Adrenal gland (tissue), 9 donors: ENCODE measurements at regions not wholly inside any gene's neighbourhood (a gene's known extent, or its start where the extent isn't known, plus 50 kb on each side); places are given as distances from the start of the nearest gene placed in this dataset.

Source experiments
- DNase-seq, 7 donors: peaks; one replicate each; pipeline ENCODE4 v3.0.0-alpha.2; 2019 to 2020
- H3K27ac ChIP-seq, 5 donors: fragments of 200-600 bp; sonication (generic) in 4 of 5; 1 replicate in 3 of 5; 2 replicates in 2 of 5; pipeline versions ENCODE4 v1.5.1 to v1.8.0; 2016 to 2020; ENCODE audit warnings: mild to moderate bottlenecking in 1 of 5
- H3K27me3 ChIP-seq: fragments of 200-600 bp; 2 replicates; pipeline ENCODE4 v1.8.0; 2021
- H3K36me3 ChIP-seq, 2 donors: fragments of 200-600 bp; replicated peaks in 1 of 2; 1 replicate in 1 of 2; 2 replicates in 1 of 2; pipeline versions ENCODE4 v1.5.1 to v1.8.0; 2018 to 2022
- H3K4me1 ChIP-seq, 2 donors: fragments of 200-600 bp; replicated peaks in 1 of 2; 1 replicate in 1 of 2; 2 replicates in 1 of 2; pipeline versions ENCODE4 v1.5.1 to v1.8.0; 2018 to 2021
- H3K4me3 ChIP-seq, 4 donors: fragments of 200-600 bp; sonication (generic) in 3 of 4; one replicate each; pipeline ENCODE4 v1.5.1; 2016 to 2018
- H3K9me3 ChIP-seq, 3 donors: fragments of 200-600 bp; sonication (generic) in 1 of 3; replicated peaks in 1 of 3; 1 replicate in 2 of 3; 2 replicates in 1 of 3; pipeline versions ENCODE4 v1.5.1 to v1.8.0; 2016 to 2021
- CTCF ChIP-seq, 6 experiments: fragments of 450-650 bp in 4 of 6; fragments of 200-600 bp in 2 of 6; sonication (generic) in 1 of 6; IDR thresholded peaks; 1 replicate in 5 of 6; 2 replicates in 1 of 6; pipeline versions ENCODE4 v1.5.1 to v1.8.0; 2016 to 2021; ENCODE audit warnings: antibody characterized with exemption in 6 of 6, mild to moderate bottlenecking in 2 of 6, moderate library complexity in 1 of 6
- POLR2A ChIP-seq, 2 donors: fragments of 450-650 bp; IDR thresholded peaks; one replicate each; pipeline ENCODE4 v1.6.1; 2017; ENCODE audit warnings: antibody characterized with exemption in 2 of 2, mild to moderate bottlenecking in 2 of 2, moderate library complexity in 1 of 2
- WGBS, 4 donors: extraction: QIAGEN DNeasy Blood & Tissue Kit in 2 of 4; methylation state at CpG; one replicate each; pipeline versions ENCODE4 v1.1.5 to v1.1.7; 2013 to 2017; 5-methylcytosine and 5-hydroxymethylcytosine counted together
- intact Hi-C, 2 donors: fragments of 100-400 bp; cut with DNase I; formaldehyde crosslinking; loops; one replicate each; pipeline versions ENCODE4 v1.14.1 to v1.15.0; 2022 to 2023
- donor health status: healthy with polysubstance abuse.
- donor health status: Bipolar disorder and iron deficiency.
- donor health status: DM: yes; HTN: yes; CAD: no.
- donor health status: DM: no; HTN: no; CAD: no.
- donor health status: DM: no; HTN: no; CAD: no.

DNA sequence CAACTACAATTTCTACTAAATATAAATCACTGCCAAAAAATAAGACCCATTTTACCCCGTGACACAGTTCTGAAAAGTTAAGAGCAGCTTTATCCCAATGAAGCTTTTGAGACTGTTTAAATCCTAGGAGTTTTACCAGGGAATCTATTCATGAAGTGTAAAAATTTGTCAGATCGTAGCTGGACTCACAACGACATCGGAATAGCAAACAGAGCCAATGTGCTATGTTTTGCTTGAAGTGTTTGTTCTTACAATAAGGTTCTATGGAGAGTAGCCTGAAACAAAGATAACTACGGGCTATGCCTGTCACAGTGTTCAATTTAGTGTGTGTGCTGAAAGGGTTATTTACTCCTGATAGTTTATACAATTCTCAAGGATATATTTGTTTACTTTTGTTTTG is 78.5 kb upstream of the L3MBTL4 start:
- intact Hi-C loops: no loop called here
- TF ChIP-seq CTCF (IDR thresholded peaks at IDR 0.05) (no peak), POLR2A (IDR thresholded peaks at IDR 0.05) (no peak)
- WGBS, 4 donors: 74 to 78% (median 77%) methylated on average over 5 of the region's 5 CpGs
- H3K9me3 ChIP-seq: no peaks in the 10 kb centered on the region
- DNase-seq: no peak
- H3K27me3 ChIP-seq: no peaks in the 10 kb centered on the region
- no peak overlapping the region for H3K27ac ChIP-seq
- H3K36me3 ChIP-seq: no peaks in the 10 kb centered on the region
- H3K4me3 ChIP-seq: no peak overlapping the region
- H3K4me1 ChIP-seq: no peaks in the 10 kb centered on the region

DNA sequence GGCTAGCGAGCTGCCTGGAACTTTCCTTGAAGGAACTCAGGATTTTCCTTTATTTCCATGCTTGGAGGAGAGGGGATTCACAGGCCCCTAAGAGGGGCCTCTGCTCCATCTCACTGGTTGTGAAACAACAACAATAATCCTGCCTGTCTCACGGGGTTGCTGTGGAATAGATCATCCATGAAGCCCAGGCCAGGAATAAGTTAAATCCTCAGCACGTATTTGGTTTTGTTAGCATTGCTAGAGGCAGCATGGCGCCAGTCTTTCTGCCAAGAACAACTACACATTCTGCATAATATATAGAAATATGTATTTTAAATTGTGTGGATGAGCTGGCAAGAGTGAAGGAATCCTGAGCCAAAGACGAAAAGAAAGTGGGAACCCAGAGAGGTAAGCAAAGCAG is 80.8 kb upstream of the L3MBTL4 start:
- Histone ChIP-seq H3K36me3 (no peaks in the 10 kb centered on the region), H3K4me3 (no peak overlapping the region), H3K27me3 (no peaks in the 10 kb centered on the region), H3K4me1 (no peaks in the 10 kb centered on the region), H3K9me3 (no peaks in the 10 kb centered on the region), H3K27ac (no peak overlapping the region)
- 73 to 85% (median 81%) methylated on average over 5 of the region's 5 CpGs for WGBS, 4 donors
- no peak for DNase-seq
- TF ChIP-seq CTCF (IDR thresholded peaks at IDR 0.05) (no peak), POLR2A (IDR thresholded peaks at IDR 0.05) (no peak)
- intact Hi-C loops: no loop called here

- WGBS, 4 donors: 64 to 77% (median 70%) methylated on average over 4 of the region's 4 CpGs
Measured at GRCh38 chr18:6497543-6497942, 82.8 kb upstream of the L3MBTL4 start.

GRCh38 chr18:6498289-6498856 is 83.7 kb upstream of the L3MBTL4 start:
- no peak for DNase-seq
- Histone ChIP-seq H3K4me3 (no peak overlapping the region), H3K4me1 (no peaks in the 10 kb centered on the region), H3K27ac (no peak overlapping the region), H3K27me3 (no peaks in the 10 kb centered on the region), H3K9me3 (no peaks in the 10 kb centered on the region), H3K36me3 (no peaks in the 10 kb centered on the region)
- TF ChIP-seq CTCF (IDR thresholded peaks at IDR 0.05) (no peak), POLR2A (IDR thresholded peaks at IDR 0.05) (no peak)
- WGBS, 4 donors: 25 to 60% (median 50%) methylated on average over 2 of the region's 2 CpGs
- intact Hi-C loops: no loop called here

More at GRCh38 chr18:6497543-6497942, 82.8 kb upstream of the L3MBTL4 start:
- Histone ChIP-seq H3K27ac (no peak overlapping the region), H3K27me3 (no peaks in the 10 kb centered on the region), H3K36me3 (no peaks in the 10 kb centered on the region), H3K4me1 (no peaks in the 10 kb centered on the region), H3K4me3 (no peak overlapping the region), H3K9me3 (no peaks in the 10 kb centered on the region)
- no peak for DNase-seq
- intact Hi-C loops: no loop called here
- no peak for TF ChIP-seq CTCF (IDR thresholded peaks at IDR 0.05)
- TF ChIP-seq POLR2A (IDR thresholded peaks at IDR 0.05): no peak
